Astrocyte of the cerebellum (primary cell): ENCODE measurements at regions not wholly inside any gene's neighbourhood (a gene's known extent, or its start where the extent isn't known, plus 50 kb on each side); places are given as distances from the start of the nearest gene placed in this dataset.
"Not testable (repeated sequence)": the region's sequence is repeated elsewhere in the genome, so short reads cannot be mapped to it uniquely, and the experiment has no call there.

Experiments
- DNase-seq: peaks from one replicate; pipeline ENCODE4 v3.0.0-alpha.2; 2011; ENCODE audit warnings: low read depth
- H3K4me3 ChIP-seq: 2 replicates; pipeline ENCODE4 v1.5.1; 2011; ENCODE audit warnings: mild to moderate bottlenecking, low read depth, low read length, moderate library complexity
- in situ Hi-C: cut with HindIII; loops from 2 replicates; pipeline ENCODE4 v1.10.0; 2017; ENCODE audit warnings: low sequenced_read_pairs
- TF ChIP-seq, protein P1 (sequence below): IDR thresholded peaks from 2 replicates; pipeline ENCODE4 v1.5.1; 2012; ENCODE audit warnings: low read length, low read depth, moderate library complexity, mild to moderate bottlenecking; ENCODE audit errors: missing control alignments

DNA sequence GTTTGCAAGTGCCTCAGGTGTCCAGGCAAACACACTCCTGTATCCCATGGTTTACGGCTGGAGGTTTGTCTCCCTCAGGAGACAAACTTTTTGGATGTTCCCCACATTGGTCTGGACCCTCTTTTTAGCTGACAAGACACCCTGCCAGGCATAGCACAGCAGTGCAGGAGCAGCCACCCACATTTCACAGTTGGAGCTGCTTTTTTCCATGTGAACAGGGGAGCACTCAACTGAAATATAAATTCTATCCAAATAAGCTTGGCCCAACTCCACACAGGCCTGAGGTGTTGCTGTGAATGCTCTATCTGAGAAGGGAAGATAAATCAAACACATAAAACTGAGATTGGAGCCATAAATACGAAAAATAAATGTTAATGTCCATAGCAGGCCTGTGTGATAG lies 501.3 kb upstream of the IL12A start:
- in situ Hi-C loops, result no loop called here
- DNase-seq, result no peak
- H3K4me3 ChIP-seq, result no peak overlapping the region
- TF ChIP-seq, protein P1, sequence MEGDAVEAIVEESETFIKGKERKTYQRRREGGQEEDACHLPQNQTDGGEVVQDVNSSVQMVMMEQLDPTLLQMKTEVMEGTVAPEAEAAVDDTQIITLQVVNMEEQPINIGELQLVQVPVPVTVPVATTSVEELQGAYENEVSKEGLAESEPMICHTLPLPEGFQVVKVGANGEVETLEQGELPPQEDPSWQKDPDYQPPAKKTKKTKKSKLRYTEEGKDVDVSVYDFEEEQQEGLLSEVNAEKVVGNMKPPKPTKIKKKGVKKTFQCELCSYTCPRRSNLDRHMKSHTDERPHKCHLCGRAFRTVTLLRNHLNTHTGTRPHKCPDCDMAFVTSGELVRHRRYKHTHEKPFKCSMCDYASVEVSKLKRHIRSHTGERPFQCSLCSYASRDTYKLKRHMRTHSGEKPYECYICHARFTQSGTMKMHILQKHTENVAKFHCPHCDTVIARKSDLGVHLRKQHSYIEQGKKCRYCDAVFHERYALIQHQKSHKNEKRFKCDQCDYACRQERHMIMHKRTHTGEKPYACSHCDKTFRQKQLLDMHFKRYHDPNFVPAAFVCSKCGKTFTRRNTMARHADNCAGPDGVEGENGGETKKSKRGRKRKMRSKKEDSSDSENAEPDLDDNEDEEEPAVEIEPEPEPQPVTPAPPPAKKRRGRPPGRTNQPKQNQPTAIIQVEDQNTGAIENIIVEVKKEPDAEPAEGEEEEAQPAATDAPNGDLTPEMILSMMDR, result no peak

- in situ Hi-C loops, result no loop called here
- TF ChIP-seq, protein P1, result no peak
- DNase-seq, result no peak
- H3K4me3 ChIP-seq, result no peak overlapping the region
Measured at GRCh38 chr3:159488602-159489001, 500.0 kb upstream of the IL12A start.

GRCh38 chr3:159497361-159497760 lies 491.3 kb upstream of the IL12A start:
- no peak overlapping the region for H3K4me3 ChIP-seq
- in situ Hi-C loops, result no loop called here
- TF ChIP-seq, protein P1, result no peak
- no peak for DNase-seq

GRCh38 chr3:159499031-159499793 lies 489.4 kb upstream of the IL12A start:
- TF ChIP-seq, protein P1, result no peak
- in situ Hi-C loops, result no loop called here
- DNase-seq, result no peak

GRCh38 chr3:159501029-159501428 lies 487.6 kb upstream of the IL12A start:
- no peak overlapping the region for H3K4me3 ChIP-seq
- in situ Hi-C loops, result no loop called here
- no peak for DNase-seq

More at GRCh38 chr3:159499031-159499793, 489.4 kb upstream of the IL12A start:
- no peak overlapping the region for H3K4me3 ChIP-seq

DNA sequence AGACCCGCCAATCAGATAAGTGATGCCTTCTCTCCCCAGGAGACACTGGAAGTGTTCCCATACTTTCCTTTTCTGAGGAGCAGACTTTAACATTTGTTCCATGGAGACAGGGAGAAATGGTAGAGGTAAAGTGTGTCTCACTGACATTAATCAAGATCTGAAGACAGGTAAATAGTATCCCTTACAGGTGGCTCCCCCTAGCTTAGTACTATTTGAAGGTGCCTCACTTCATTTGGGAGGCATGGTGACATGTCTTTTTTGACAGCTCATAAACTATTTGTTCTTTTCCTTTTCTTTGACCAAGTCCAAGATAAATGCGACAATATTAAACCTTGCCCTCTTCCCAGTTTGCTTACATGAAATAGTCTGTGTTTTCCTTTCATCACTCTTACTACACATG lies 485.6 kb upstream of the IL12A start:
- no peak for DNase-seq
- TF ChIP-seq, protein P1, result no peak
- in situ Hi-C loops, result no loop called here
- no peak overlapping the region for H3K4me3 ChIP-seq

More at GRCh38 chr3:159501029-159501428, 487.6 kb upstream of the IL12A start:
- TF ChIP-seq, protein P1, result no peak

DNA sequence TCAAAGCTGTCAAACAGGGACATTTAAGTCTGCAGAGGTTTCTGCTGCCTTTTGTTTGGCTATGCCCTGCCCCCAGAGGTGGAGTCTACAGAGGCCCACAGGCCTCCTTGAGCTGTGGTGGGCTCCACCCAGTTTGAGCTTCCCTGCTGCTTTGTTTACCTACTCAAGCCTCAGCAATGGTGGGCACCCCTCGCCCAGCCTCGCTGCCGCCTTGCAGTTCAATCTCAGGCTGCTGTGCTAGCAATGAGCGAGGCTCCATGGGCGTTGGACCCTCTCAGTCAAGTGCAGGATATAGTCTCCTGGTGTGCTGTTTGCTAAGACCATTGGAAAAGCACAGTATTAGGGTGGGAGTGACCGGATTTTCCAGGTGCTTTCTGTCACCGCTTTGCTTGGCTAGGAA lies 477.6 kb upstream of the IL12A start:
- DNase-seq, H3K4me3 ChIP-seq, in situ Hi-C loops: not testable (repeated sequence)
